ENCODE measurements at regions not wholly inside any gene's neighbourhood (a gene's known extent, or its start where the extent isn't known, plus 50 kb on each side); places are given as distances from the start of the nearest gene placed in this dataset.

GRCh38 chr5:4976902-4977301, 163.2 kb upstream of the ADAMTS16 start:
- H3K4me1 ChIP-seq: no peaks in the 10 kb centered on the region
- H3K27me3 ChIP-seq: no peaks in the 10 kb centered on the region
- H3K27ac ChIP-seq (replicated peaks in 1 of 4): no peak overlapping the region
- no peaks in the 10 kb centered on the region for H3K9me3 ChIP-seq
- WGBS: 61% methylated on average over 1 of the region's 1 CpG
- no peak overlapping the region for H3K4me3 ChIP-seq
- TF ChIP-seq POLR2A (IDR thresholded peaks at IDR 0.05; ENCODE audit: low read depth) (no peak), EP300 (IDR thresholded peaks at IDR 0.05) (no peak), POLR2AphosphoS5 (IDR thresholded peaks at IDR 0.05) (no peak), CTCF (IDR thresholded peaks at IDR 0.05) (no peak)
- intact Hi-C loops (cut with DNase I): no loop called here
- H3K36me3 ChIP-seq: no peaks in the 10 kb centered on the region
- DNase-seq (ENCODE audit: extremely low spot score): no peak

- no peak for TF ChIP-seq CTCF (IDR thresholded peaks at IDR 0.05)
- TF ChIP-seq POLR2AphosphoS5 (IDR thresholded peaks at IDR 0.05): no peak
- TF ChIP-seq EP300 (IDR thresholded peaks at IDR 0.05): no peak
- no peak for TF ChIP-seq POLR2A (IDR thresholded peaks at IDR 0.05; ENCODE audit: low read depth)
- Histone ChIP-seq H3K27ac (replicated peaks in 1 of 4) (no peak overlapping the region), H3K4me3 (no peak overlapping the region), H3K4me1 (no peaks in the 10 kb centered on the region), H3K9me3 (no peaks in the 10 kb centered on the region), H3K36me3 (no peaks in the 10 kb centered on the region), H3K27me3 (no peaks in the 10 kb centered on the region)
- no peak for DNase-seq (ENCODE audit: extremely low spot score)
- intact Hi-C loops (cut with DNase I): no loop called here
- 53% methylated on average over 5 of the region's 5 CpGs for WGBS
Measured at GRCh38 chr5:4977416-4978110, 162.6 kb upstream of the ADAMTS16 start.

GRCh38 chr5:4980201-4980600, 159.9 kb upstream of the ADAMTS16 start:
- H3K4me1 ChIP-seq: no peaks in the 10 kb centered on the region
- 89% methylated on average over 5 of the region's 5 CpGs for WGBS
- H3K27me3 ChIP-seq: no peaks in the 10 kb centered on the region
- no peak for DNase-seq (ENCODE audit: extremely low spot score)
- H3K9me3 ChIP-seq: no peaks in the 10 kb centered on the region
- no peak for TF ChIP-seq POLR2AphosphoS5 (IDR thresholded peaks at IDR 0.05)
- TF ChIP-seq POLR2A (IDR thresholded peaks at IDR 0.05; ENCODE audit: low read depth): no peak
- TF ChIP-seq CTCF (IDR thresholded peaks at IDR 0.05): no peak
- no peak for TF ChIP-seq EP300 (IDR thresholded peaks at IDR 0.05)
- H3K36me3 ChIP-seq: no peaks in the 10 kb centered on the region
- no peak overlapping the region for H3K27ac ChIP-seq (replicated peaks in 1 of 4)
- intact Hi-C loops (cut with DNase I): no loop called here
- H3K4me3 ChIP-seq: no peak overlapping the region

- no peaks in the 10 kb centered on the region for H3K36me3 ChIP-seq
- DNase-seq (ENCODE audit: extremely low spot score): no peak
- H3K27me3 ChIP-seq: no peaks in the 10 kb centered on the region
- no peaks in the 10 kb centered on the region for H3K9me3 ChIP-seq
- no peak overlapping the region for H3K4me3 ChIP-seq
- intact Hi-C loops (cut with DNase I): no loop called here
- WGBS: 84% methylated on average over 3 of the region's 3 CpGs
- no peak overlapping the region for H3K27ac ChIP-seq (replicated peaks in 1 of 4)
- H3K4me1 ChIP-seq: no peaks in the 10 kb centered on the region
- TF ChIP-seq EP300 (IDR thresholded peaks at IDR 0.05) (no peak), POLR2A (IDR thresholded peaks at IDR 0.05; ENCODE audit: low read depth) (no peak), CTCF (IDR thresholded peaks at IDR 0.05) (no peak), POLR2AphosphoS5 (IDR thresholded peaks at IDR 0.05) (no peak)
Measured at GRCh38 chr5:4981608-4982007, 158.5 kb upstream of the ADAMTS16 start.

- Histone ChIP-seq H3K4me1 (no peaks in the 10 kb centered on the region), H3K27me3 (no peaks in the 10 kb centered on the region), H3K36me3 (no peaks in the 10 kb centered on the region), H3K9me3 (no peaks in the 10 kb centered on the region), H3K27ac (replicated peaks in 1 of 4) (no peak overlapping the region), H3K4me3 (no peak overlapping the region)
- intact Hi-C loops (cut with DNase I): no loop called here
- WGBS: 68% methylated on average over 3 of the region's 3 CpGs
- no peak for DNase-seq (ENCODE audit: extremely low spot score)
- TF ChIP-seq POLR2AphosphoS5 (IDR thresholded peaks at IDR 0.05) (no peak), CTCF (IDR thresholded peaks at IDR 0.05) (no peak), POLR2A (IDR thresholded peaks at IDR 0.05; ENCODE audit: low read depth) (no peak)
Measured at GRCh38 chr5:4983701-4984100, 156.4 kb upstream of the ADAMTS16 start.
